GM23338 (cell line): ENCODE measurements at regions not wholly inside any gene's neighbourhood (a gene's known extent, or its start where the extent isn't known, plus 50 kb on each side); places are given as distances from the start of the nearest gene placed in this dataset.

Experiments
- ATAC-seq: fragments of 200-7000 bp; cut with Tn5 transposase; 3 replicates; pipeline ENCODE4 v1.9.1; 2020
- DNase-seq: peaks from one replicate; pipeline ENCODE4 v3.0.0-alpha.2; 2015; ENCODE audit warnings: low spot score
- H2AFZ ChIP-seq: fragments of 200-600 bp; sonication (generic); 2 replicates; pipeline ENCODE4 v1.8.0; 2016; ENCODE audit warnings: antibody characterized with exemption, mild to moderate bottlenecking, moderate library complexity
- H3F3A ChIP-seq: fragments of 200-600 bp; sonication (generic); replicated peaks from 2 replicates; pipeline ENCODE4 v1.8.0; 2017; ENCODE audit warnings: antibody characterized with exemption, mixed run types, low read depth
- H3K27ac ChIP-seq: fragments of 200-600 bp; sonication (generic); 2 replicates; pipeline ENCODE4 v1.6.1; 2016; ENCODE audit warnings: low read depth
- H3K27me3 ChIP-seq: fragments of 200-600 bp; sonication (generic); 2 replicates; pipeline ENCODE4 v1.8.0; 2016; ENCODE audit warnings: mild to moderate bottlenecking, mixed run types, moderate library complexity; ENCODE audit not compliant: insufficient read depth
- H3K36me3 ChIP-seq: fragments of 200-600 bp; sonication (generic); 2 replicates; pipeline ENCODE4 v1.8.0; 2016; ENCODE audit warnings: mild to moderate bottlenecking; ENCODE audit not compliant: insufficient read depth
- H3K4me1 ChIP-seq: fragments of 200-600 bp; sonication (generic); 2 replicates; pipeline ENCODE4 v1.8.0; 2016; ENCODE audit warnings: mild to moderate bottlenecking, moderate library complexity; ENCODE audit not compliant: insufficient read depth
- H3K4me2 ChIP-seq: fragments of 200-600 bp; sonication (generic); 2 replicates; pipeline ENCODE4 v1.7.1; 2017; ENCODE audit warnings: mixed run types
- H3K4me3 ChIP-seq: fragments of 200-600 bp; sonication (generic); 2 replicates; pipeline ENCODE4 v1.6.1; 2016; ENCODE audit warnings: mixed run types
- H3K79me2 ChIP-seq: fragments of 200-600 bp; sonication (generic); replicated peaks from 2 replicates; pipeline ENCODE4 v1.8.0; 2017; ENCODE audit warnings: mild to moderate bottlenecking; ENCODE audit not compliant: insufficient read depth
- H3K9me2 ChIP-seq: fragments of 200-600 bp; sonication (generic); 2 replicates; pipeline ENCODE4 v1.8.0; 2017; ENCODE audit not compliant: insufficient read depth
- H4K20me1 ChIP-seq: fragments of 200-600 bp; sonication (generic); replicated peaks from 2 replicates; pipeline ENCODE4 v1.8.0; 2017; ENCODE audit warnings: mild to moderate bottlenecking; ENCODE audit not compliant: insufficient read depth
- H3K27ac Mint-ChIP-seq: 2 replicates; pipeline ENCODE4 v1.8.0; 2020; ENCODE audit warnings: inconsistent platforms, mild to moderate bottlenecking, moderate library complexity, mixed read lengths
- H3K27me3 Mint-ChIP-seq: 3 replicates; pipeline ENCODE4 v1.8.0; 2022; ENCODE audit warnings: low read depth, mild to moderate bottlenecking, moderate library complexity, mixed read lengths, inconsistent platforms; ENCODE audit not compliant: insufficient read depth, poor library complexity
- H3K36me3 Mint-ChIP-seq: 3 replicates; pipeline ENCODE4 v1.8.0; 2021; ENCODE audit warnings: low read depth, mild to moderate bottlenecking, inconsistent platforms, moderate library complexity, mixed read lengths
- H3K4me1 Mint-ChIP-seq: 3 replicates; pipeline ENCODE4 v1.8.0; 2020; ENCODE audit warnings: mild to moderate bottlenecking, inconsistent platforms, mixed read lengths
- H3K4me3 Mint-ChIP-seq: 3 replicates; pipeline ENCODE4 v1.8.0; 2021; ENCODE audit warnings: moderate library complexity, mild to moderate bottlenecking, inconsistent platforms, mixed read lengths
- H3K9me3 Mint-ChIP-seq: 3 replicates; pipeline ENCODE4 v1.8.0; 2020; ENCODE audit warnings: moderate library complexity, mild to moderate bottlenecking, inconsistent platforms, mixed read lengths
- EZH2 ChIP-seq: fragments of 200-600 bp; sonication (generic); IDR thresholded peaks from one replicate; pipeline ENCODE4 v1.8.0; 2017; ENCODE audit warnings: antibody characterized with exemption, mild to moderate bottlenecking, low read depth; ENCODE audit not compliant: unreplicated experiment
- EZH2phosphoT487 ChIP-seq: fragments of 200-600 bp; sonication (generic); IDR thresholded peaks from one replicate; pipeline ENCODE4 v1.8.1; 2018; ENCODE audit warnings: antibody characterized with exemption; ENCODE audit not compliant: unreplicated experiment
- JUNB ChIP-seq: IDR thresholded peaks from one replicate; pipeline ENCODE4 v1.6.1; 2016; ENCODE audit warnings: antibody characterized with exemption; ENCODE audit not compliant: unreplicated experiment
- NANOG ChIP-seq: IDR thresholded peaks from 2 replicates; pipeline ENCODE4 v1.6.1; 2016; ENCODE audit warnings: antibody characterized with exemption, borderline replicate concordance
- POLR2AphosphoS5 ChIP-seq: IDR thresholded peaks from 2 replicates; pipeline ENCODE4 v1.6.1; 2016; ENCODE audit warnings: antibody characterized with exemption, low read depth
- ZNF114 ChIP-seq: fragments of 250-450 bp; sonication (Bioruptor Pico); IDR thresholded peaks from 2 replicates; pipeline ENCODE4 v1.5.0; 2020; ENCODE audit warnings: mild to moderate bottlenecking, moderate library complexity
- ZNF331 ChIP-seq: fragments of 250-450 bp; sonication (Bioruptor Pico); IDR thresholded peaks from 2 replicates; pipeline ENCODE4 v1.5.0; 2020; ENCODE audit warnings: low read depth, mild to moderate bottlenecking, moderate library complexity
- TF ChIP-seq, protein P1 (sequence below): fragments of 250-450 bp; sonication (Bioruptor Pico); IDR thresholded peaks from 2 replicates; pipeline ENCODE4 v1.5.0; 2020; ENCODE audit warnings: mild to moderate bottlenecking, moderate library complexity
- TF ChIP-seq, protein P2 (sequence below): IDR thresholded peaks from 2 replicates; pipeline ENCODE4 v1.6.1; 2016; ENCODE audit warnings: antibody characterized with exemption
- TF ChIP-seq, protein P3 (sequence below), 2 experiments: fragments of 200-600 bp in 1 of 2; sonication (generic) in 1 of 2; conservative IDR thresholded peaks; 2 replicates each; pipeline versions ENCODE4 v1.5.1 to v1.6.1; 2016 to 2017; ENCODE audit warnings: antibody characterized with exemption in 2 of 2, low read depth in 2 of 2, mild to moderate bottlenecking in 2 of 2, moderate library complexity in 1 of 2
- TF ChIP-seq, protein P4 (sequence below): IDR thresholded peaks from one replicate; pipeline ENCODE4 v1.6.1; 2018; ENCODE audit warnings: antibody characterized with exemption; ENCODE audit not compliant: unreplicated experiment

DNA sequence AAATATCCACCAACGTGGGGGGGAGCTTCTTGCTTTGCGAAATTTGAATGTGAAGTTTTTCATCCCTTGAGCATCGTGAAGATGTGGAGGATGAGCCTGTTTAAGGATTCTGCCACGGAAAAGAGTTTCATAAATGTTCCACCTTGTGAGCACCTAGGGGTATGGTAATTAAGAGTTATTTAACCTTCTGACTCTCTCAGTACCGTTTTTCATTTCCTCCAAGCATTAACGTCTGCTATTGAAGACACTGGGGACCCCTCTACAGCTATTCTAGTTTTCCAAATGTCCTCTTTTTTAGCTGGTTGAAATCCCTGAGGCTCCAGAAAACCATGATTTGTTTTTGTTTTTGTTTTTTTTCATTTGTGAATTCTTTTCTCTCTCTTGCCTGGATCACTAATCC is 79.1 kb upstream of the GALNT2 start (continued):
- TF ChIP-seq, protein P1, sequence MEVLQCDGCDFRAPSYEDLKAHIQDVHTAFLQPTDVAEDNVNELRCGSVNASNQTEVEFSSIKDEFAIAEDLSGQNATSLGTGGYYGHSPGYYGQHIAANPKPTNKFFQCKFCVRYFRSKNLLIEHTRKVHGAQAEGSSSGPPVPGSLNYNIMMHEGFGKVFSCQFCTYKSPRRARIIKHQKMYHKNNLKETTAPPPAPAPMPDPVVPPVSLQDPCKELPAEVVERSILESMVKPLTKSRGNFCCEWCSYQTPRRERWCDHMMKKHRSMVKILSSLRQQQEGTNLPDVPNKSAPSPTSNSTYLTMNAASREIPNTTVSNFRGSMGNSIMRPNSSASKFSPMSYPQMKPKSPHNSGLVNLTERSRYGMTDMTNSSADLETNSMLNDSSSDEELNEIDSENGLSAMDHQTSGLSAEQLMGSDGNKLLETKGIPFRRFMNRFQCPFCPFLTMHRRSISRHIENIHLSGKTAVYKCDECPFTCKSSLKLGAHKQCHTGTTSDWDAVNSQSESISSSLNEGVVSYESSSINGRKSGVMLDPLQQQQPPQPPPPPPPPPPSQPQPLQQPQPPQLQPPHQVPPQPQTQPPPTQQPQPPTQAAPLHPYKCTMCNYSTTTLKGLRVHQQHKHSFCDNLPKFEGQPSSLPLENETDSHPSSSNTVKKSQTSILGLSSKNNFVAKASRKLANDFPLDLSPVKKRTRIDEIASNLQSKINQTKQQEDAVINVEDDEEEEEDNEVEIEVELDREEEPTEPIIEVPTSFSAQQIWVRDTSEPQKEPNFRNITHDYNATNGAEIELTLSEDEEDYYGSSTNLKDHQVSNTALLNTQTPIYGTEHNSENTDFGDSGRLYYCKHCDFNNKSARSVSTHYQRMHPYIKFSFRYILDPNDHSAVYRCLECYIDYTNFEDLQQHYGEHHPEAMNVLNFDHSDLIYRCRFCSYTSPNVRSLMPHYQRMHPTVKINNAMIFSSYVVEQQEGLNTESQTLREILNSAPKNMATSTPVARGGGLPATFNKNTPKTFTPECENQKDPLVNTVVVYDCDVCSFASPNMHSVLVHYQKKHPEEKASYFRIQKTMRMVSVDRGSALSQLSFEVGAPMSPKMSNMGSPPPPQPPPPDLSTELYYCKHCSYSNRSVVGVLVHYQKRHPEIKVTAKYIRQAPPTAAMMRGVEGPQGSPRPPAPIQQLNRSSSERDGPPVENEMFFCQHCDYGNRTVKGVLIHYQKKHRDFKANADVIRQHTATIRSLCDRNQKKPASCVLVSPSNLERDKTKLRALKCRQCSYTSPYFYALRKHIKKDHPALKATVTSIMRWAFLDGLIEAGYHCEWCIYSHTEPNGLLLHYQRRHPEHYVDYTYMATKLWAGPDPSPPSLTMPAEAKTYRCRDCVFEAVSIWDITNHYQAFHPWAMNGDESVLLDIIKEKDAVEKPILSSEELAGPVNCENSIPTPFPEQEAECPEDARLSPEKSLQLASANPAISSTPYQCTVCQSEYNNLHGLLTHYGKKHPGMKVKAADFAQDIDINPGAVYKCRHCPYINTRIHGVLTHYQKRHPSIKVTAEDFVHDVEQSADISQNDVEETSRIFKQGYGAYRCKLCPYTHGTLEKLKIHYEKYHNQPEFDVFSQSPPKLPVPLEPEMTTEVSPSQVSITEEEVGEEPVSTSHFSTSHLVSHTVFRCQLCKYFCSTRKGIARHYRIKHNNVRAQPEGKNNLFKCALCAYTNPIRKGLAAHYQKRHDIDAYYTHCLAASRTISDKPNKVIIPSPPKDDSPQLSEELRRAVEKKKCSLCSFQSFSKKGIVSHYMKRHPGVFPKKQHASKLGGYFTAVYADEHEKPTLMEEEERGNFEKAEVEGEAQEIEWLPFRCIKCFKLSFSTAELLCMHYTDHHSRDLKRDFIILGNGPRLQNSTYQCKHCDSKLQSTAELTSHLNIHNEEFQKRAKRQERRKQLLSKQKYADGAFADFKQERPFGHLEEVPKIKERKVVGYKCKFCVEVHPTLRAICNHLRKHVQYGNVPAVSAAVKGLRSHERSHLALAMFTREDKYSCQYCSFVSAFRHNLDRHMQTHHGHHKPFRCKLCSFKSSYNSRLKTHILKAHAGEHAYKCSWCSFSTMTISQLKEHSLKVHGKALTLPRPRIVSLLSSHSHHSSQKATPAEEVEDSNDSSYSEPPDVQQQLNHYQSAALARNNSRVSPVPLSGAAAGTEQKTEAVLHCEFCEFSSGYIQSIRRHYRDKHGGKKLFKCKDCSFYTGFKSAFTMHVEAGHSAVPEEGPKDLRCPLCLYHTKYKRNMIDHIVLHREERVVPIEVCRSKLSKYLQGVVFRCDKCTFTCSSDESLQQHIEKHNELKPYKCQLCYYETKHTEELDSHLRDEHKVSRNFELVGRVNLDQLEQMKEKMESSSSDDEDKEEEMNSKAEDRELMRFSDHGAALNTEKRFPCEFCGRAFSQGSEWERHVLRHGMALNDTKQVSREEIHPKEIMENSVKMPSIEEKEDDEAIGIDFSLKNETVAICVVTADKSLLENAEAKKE (CRISPR knock-in tag) = no peak
- TF ChIP-seq ZNF114 (CRISPR knock-in tag) (no peak), JUNB (no peak)

DNA sequence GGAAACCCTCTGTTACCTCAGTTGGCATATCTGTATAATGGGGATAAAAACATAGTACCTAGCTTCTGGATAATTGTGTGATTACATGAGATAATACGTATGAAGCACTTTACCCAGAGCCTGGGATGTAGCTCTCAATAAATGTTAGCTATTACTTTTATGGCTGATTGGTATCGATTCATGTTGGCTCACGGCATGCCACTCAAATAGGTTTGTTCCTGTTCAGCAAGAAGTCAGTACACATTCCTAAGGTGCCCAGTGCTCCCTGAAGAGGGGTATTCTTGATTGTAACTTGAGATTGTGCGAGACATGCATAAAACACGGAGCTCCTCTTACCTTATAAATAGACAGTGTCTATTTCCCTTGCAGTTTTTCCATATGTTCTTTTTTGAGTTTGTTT is 78.5 kb upstream of the GALNT2 start:
- Mint-ChIP-seq H3K36me3 (no peaks in the 10 kb centered on the region), H3K9me3 (no peaks in the 10 kb centered on the region), H3K27ac (no peak overlapping the region), H3K4me3 (no peak overlapping the region), H3K27me3 (peaks cover 1% of the 10 kb centered on the region), H3K4me1 (0 out of 3 replicates have a peak, but pooled peaks cover 2% of the 10 kb centered on the region)
- ATAC-seq (no peak), DNase-seq (no peak)
- no peaks in the 10 kb centered on the region for H3K9me2 ChIP-seq
- H3K4me1 ChIP-seq = no peaks in the 10 kb centered on the region
- H3K27ac ChIP-seq = no peak overlapping the region
- H2AFZ ChIP-seq = no peak overlapping the region
- no peaks in the 10 kb centered on the region for H3K79me2 ChIP-seq
- no peak overlapping the region for H3K4me3 ChIP-seq
- no peak overlapping the region for H3K4me2 ChIP-seq
- no peaks in the 10 kb centered on the region for H3F3A ChIP-seq
- no peaks in the 10 kb centered on the region for H3K27me3 ChIP-seq
- H3K36me3 ChIP-seq = no peaks in the 10 kb centered on the region
- no peaks in the 10 kb centered on the region for H4K20me1 ChIP-seq
- TF ChIP-seq EZH2phosphoT487 (no peak), NANOG (no peak), EZH2 (no peak), ZNF331 (CRISPR knock-in tag) (no peak), POLR2AphosphoS5 (no peak)
- TF ChIP-seq, protein P2, sequence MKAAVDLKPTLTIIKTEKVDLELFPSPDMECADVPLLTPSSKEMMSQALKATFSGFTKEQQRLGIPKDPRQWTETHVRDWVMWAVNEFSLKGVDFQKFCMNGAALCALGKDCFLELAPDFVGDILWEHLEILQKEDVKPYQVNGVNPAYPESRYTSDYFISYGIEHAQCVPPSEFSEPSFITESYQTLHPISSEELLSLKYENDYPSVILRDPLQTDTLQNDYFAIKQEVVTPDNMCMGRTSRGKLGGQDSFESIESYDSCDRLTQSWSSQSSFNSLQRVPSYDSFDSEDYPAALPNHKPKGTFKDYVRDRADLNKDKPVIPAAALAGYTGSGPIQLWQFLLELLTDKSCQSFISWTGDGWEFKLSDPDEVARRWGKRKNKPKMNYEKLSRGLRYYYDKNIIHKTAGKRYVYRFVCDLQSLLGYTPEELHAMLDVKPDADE = no peak
- TF ChIP-seq, protein P3, sequence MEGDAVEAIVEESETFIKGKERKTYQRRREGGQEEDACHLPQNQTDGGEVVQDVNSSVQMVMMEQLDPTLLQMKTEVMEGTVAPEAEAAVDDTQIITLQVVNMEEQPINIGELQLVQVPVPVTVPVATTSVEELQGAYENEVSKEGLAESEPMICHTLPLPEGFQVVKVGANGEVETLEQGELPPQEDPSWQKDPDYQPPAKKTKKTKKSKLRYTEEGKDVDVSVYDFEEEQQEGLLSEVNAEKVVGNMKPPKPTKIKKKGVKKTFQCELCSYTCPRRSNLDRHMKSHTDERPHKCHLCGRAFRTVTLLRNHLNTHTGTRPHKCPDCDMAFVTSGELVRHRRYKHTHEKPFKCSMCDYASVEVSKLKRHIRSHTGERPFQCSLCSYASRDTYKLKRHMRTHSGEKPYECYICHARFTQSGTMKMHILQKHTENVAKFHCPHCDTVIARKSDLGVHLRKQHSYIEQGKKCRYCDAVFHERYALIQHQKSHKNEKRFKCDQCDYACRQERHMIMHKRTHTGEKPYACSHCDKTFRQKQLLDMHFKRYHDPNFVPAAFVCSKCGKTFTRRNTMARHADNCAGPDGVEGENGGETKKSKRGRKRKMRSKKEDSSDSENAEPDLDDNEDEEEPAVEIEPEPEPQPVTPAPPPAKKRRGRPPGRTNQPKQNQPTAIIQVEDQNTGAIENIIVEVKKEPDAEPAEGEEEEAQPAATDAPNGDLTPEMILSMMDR (conservative IDR thresholded peaks at IDR 0.05; ENCODE audit: low read depth in 2 of 2) = no peak
- TF ChIP-seq, protein P4, sequence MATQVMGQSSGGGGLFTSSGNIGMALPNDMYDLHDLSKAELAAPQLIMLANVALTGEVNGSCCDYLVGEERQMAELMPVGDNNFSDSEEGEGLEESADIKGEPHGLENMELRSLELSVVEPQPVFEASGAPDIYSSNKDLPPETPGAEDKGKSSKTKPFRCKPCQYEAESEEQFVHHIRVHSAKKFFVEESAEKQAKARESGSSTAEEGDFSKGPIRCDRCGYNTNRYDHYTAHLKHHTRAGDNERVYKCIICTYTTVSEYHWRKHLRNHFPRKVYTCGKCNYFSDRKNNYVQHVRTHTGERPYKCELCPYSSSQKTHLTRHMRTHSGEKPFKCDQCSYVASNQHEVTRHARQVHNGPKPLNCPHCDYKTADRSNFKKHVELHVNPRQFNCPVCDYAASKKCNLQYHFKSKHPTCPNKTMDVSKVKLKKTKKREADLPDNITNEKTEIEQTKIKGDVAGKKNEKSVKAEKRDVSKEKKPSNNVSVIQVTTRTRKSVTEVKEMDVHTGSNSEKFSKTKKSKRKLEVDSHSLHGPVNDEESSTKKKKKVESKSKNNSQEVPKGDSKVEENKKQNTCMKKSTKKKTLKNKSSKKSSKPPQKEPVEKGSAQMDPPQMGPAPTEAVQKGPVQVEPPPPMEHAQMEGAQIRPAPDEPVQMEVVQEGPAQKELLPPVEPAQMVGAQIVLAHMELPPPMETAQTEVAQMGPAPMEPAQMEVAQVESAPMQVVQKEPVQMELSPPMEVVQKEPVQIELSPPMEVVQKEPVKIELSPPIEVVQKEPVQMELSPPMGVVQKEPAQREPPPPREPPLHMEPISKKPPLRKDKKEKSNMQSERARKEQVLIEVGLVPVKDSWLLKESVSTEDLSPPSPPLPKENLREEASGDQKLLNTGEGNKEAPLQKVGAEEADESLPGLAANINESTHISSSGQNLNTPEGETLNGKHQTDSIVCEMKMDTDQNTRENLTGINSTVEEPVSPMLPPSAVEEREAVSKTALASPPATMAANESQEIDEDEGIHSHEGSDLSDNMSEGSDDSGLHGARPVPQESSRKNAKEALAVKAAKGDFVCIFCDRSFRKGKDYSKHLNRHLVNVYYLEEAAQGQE = no peak
